ENCODE measurements at regions not wholly inside any gene's neighbourhood (a gene's known extent, or its start where the extent isn't known, plus 50 kb on each side); places are given as distances from the start of the nearest gene placed in this dataset.
"Not testable (repeated sequence)": the region's sequence is repeated elsewhere in the genome, so short reads cannot be mapped to it uniquely, and the experiment has no call there.

DNA sequence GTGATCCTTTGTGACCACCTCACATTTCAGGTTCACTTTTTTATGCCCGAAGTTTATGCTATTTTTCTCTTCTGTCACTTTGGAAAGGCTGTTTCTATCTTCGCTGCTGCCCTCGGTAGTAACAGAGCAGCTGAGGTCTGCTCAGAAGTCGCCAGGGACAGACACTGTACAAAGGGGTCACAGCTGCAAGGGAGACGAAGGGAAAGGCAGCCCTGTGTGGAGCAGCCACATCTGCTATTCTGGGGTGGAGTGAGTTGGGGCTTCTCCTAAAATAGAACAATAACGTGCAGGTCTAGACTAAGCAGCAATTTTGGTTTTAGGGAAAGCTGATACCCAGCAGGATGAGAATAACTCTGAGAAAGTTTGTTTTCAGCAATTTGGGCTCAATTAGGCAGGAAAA lies 72.5 kb downstream of the ACTL7B start:
- Histone ChIP-seq H3K36me3 (ENCODE audit: control insufficient read depth in 1 of 2, insufficient read depth in 2 of 2, low read length in 2 of 2) (no peaks in the 10 kb centered on the region), H3K9me3 (ENCODE audit: control insufficient read depth in 1 of 2, low read length in 2 of 2) (no peaks in the 10 kb centered on the region), H3K27ac (ENCODE audit: low read length) (no peak overlapping the region), H3K4me1 (ENCODE audit: control insufficient read depth in 1 of 2, insufficient read depth in 2 of 2, low read length in 2 of 2) (peaks cover 0 to 4% of the 10 kb centered on the region in 2 donors), H3K27me3 (ENCODE audit: low read depth, low read length) (no peaks in the 10 kb centered on the region), H3K4me3 (ENCODE audit: low read depth in 1 of 2, low read length in 2 of 2) (no peak overlapping the region)

DNA sequence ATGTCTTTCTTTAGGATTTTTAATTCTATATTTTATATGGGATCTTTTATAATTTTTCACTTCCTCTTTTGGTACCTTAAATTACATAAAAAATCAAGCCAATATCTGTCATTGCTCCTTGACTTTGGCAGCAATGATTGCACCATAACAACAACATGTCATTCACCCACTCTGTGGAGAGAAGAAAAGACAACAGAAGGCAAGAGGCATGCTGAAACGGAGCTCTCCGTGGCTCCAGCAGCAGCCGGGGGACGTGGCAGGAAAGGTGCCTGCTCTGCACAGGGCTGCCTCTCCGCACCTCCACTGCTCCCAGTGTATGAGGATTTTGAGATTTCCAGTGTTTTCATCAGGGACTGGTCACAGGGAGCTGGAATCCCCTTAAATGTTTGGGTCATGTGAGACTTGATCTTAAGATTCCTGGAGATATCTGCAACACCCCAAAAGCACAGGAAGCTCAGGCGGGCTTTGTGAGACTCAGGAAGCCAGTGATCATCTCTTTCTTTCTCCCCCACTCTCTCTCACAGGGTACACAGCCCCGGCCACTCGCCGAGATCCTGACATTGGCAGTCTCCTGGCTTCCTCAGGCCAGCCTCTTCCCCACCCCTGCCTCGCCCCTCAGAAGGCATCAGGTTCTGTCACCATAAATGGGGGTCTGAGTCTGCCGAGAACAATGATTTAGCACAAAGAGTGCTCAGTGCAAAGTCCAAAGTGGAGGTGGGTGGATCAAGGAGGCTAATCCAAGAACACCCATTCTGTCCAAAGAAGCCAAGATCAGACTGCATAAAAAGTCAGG lies 74.6 kb downstream of the ACTL7B start:
- H3K27me3 ChIP-seq (ENCODE audit: low read depth, low read length): no peaks in the 10 kb centered on the region
- H3K27ac ChIP-seq (ENCODE audit: low read length): no peak overlapping the region
- H3K4me1 ChIP-seq (ENCODE audit: control insufficient read depth in 1 of 2, insufficient read depth in 2 of 2, low read length in 2 of 2): peaks cover 0 to 10% of the 10 kb centered on the region in 2 donors
- no peak overlapping the region for H3K4me3 ChIP-seq (ENCODE audit: low read depth in 1 of 2, low read length in 2 of 2)
- H3K36me3 ChIP-seq (ENCODE audit: control insufficient read depth in 1 of 2, insufficient read depth in 2 of 2, low read length in 2 of 2): no peaks in the 10 kb centered on the region
- H3K9me3 ChIP-seq (ENCODE audit: control insufficient read depth in 1 of 2, low read length in 2 of 2): no peaks in the 10 kb centered on the region

DNA sequence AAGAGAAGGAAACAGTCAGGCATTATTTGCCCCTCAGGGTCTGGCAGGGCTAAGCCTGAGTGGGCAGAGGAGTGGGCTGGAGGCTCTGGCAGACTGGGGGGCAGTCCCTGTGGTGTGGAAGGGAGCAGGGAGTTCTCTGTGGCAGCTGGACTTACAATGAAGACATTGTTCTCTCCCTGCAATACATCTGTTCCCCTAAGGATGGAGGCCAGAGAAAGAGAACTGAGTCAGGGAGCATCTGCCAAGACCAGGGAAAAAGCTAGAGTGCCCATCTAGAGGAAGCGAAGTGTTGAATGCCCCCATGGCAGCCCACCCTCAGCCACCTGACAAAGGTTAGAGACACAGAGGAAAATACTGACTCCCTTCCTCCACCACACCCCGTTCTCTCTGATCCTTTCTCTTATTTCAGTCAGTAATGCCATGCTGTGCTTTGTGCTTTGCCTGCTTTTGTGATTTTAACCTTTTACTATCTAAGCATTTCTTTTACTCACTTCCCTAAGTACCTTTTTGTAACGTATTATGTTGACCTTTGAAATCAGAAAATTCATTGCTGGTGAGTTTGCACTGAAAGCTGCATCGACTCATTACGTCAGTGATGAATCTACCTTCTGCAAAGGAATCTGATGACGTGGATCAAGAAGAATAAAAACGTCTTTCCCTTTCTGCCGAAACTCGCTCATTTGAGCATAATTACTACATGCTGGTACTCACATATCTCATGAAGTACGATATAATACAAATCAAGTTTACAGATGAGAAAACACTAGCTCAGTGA lies 76.0 kb downstream of the ACTL7B start:
- H3K4me1 ChIP-seq (ENCODE audit: control insufficient read depth in 1 of 2, insufficient read depth in 2 of 2, low read length in 2 of 2): peaks cover 0 to 14% of the 10 kb centered on the region in 2 donors
- H3K9me3 ChIP-seq (ENCODE audit: control insufficient read depth in 1 of 2, low read length in 2 of 2): no peaks in the 10 kb centered on the region
- H3K27ac ChIP-seq (ENCODE audit: low read length): no peak overlapping the region
- H3K27me3 ChIP-seq (ENCODE audit: low read depth, low read length): no peaks in the 10 kb centered on the region
- H3K36me3 ChIP-seq (ENCODE audit: control insufficient read depth in 1 of 2, insufficient read depth in 2 of 2, low read length in 2 of 2): no peaks in the 10 kb centered on the region
- no peak overlapping the region for H3K4me3 ChIP-seq (ENCODE audit: low read depth in 1 of 2, low read length in 2 of 2)

DNA sequence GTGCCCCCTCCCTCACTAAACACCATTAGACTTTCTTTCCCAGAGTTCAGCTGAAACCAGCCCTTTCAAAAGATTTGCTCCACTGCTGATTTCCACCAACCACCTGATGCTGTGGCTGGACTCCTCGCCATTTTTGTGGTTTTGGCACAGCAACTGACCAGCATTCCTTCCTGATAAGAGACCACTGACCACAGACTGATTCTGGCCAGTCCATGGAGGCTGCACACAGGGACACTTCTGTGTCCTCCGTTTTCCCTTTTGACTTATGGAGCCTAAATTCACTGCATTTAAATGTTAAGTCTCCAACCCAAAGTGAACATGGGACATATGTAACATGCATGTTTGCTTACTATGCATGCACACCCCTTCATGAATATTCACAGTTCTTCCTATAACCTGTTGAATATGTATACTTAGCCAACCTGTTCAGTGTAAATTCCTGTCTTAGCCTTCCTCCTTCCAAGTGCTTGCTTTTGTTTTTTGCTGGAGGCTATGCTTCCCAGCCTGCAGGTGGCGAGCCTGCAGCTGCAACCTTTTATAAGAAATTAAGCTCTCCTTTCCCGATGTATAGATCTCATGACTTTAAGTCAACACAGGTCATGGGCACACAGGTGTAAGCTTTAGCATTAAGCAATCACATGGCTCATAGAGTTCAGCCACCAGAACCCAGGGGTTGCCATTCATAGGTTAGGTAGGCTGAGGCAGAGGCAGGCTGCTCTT lies 78.7 kb downstream of the ACTL7B start:
- Histone ChIP-seq H3K36me3 (ENCODE audit: control insufficient read depth in 1 of 2, insufficient read depth in 2 of 2, low read length in 2 of 2) (no peaks in the 10 kb centered on the region), H3K4me3 (ENCODE audit: low read depth in 1 of 2, low read length in 2 of 2) (no peak overlapping the region), H3K27me3 (ENCODE audit: low read depth, low read length) (no peaks in the 10 kb centered on the region), H3K27ac (ENCODE audit: low read length) (no peak overlapping the region), H3K9me3 (ENCODE audit: control insufficient read depth in 1 of 2, low read length in 2 of 2) (no peaks in the 10 kb centered on the region), H3K4me1 (ENCODE audit: control insufficient read depth in 1 of 2, insufficient read depth in 2 of 2, low read length in 2 of 2) (peaks cover 0 to 10% of the 10 kb centered on the region in 2 donors)

DNA sequence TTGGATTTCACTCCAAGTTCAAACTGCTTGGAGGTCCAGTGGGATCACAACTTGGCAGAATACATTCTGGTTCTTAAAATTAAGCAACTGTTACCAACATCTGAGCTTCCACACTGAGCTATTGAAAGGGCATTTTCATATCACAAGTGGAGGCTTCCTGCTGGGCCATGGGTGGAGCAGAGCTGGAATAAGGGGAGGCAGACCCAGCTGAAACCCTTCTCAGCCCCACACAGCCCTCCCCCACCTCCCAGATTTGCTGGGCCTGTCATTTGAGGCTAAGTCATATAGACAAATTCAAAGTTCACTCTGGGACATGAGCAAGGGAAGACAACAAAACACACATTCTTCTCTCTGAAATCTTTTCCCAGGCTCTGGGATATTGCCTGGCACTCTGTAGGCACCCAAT lies 79.9 kb downstream of the ACTL7B start:
- H3K36me3 ChIP-seq (ENCODE audit: control insufficient read depth in 1 of 2, insufficient read depth in 2 of 2, low read length in 2 of 2): no peaks in the 10 kb centered on the region
- H3K27ac ChIP-seq (ENCODE audit: low read length): no peak overlapping the region

DNA sequence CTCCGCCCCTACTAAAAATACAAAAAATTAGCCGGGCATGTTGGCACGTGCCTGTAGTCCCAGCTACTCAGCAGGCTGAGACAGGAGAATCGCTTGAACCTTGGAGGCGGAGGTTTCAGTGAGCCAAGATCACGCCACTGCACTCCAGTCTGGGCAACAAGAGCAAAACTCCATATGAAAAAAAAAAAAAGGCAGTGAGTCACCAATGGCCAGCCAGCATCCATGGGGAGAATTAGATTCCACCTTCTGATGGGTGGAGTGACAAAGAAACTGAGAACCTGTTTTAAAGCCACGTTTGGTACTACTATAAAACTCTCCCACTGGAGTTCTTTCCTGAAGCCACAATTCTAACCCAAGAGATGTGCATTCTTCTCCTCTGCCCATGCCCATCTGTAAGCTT lies 81.7 kb downstream of the ACTL7B start:
- not testable (repeated sequence) for H3K27me3 ChIP-seq (ENCODE audit: low read depth, low read length); H3K36me3 ChIP-seq (ENCODE audit: control insufficient read depth in 1 of 2, insufficient read depth in 2 of 2, low read length in 2 of 2); H3K27ac ChIP-seq (ENCODE audit: low read length); H3K4me1 ChIP-seq (ENCODE audit: control insufficient read depth in 1 of 2, insufficient read depth in 2 of 2, low read length in 2 of 2); H3K4me3 ChIP-seq (ENCODE audit: low read depth in 1 of 2, low read length in 2 of 2); H3K9me3 ChIP-seq (ENCODE audit: control insufficient read depth in 1 of 2, low read length in 2 of 2)

More for the DNA sequence above, 79.9 kb downstream of the ACTL7B start:
- Histone ChIP-seq H3K27me3 (ENCODE audit: low read depth, low read length) (no peaks in the 10 kb centered on the region), H3K4me3 (ENCODE audit: low read depth in 1 of 2, low read length in 2 of 2) (no peak overlapping the region), H3K9me3 (ENCODE audit: control insufficient read depth in 1 of 2, low read length in 2 of 2) (no peaks in the 10 kb centered on the region), H3K4me1 (ENCODE audit: control insufficient read depth in 1 of 2, insufficient read depth in 2 of 2, low read length in 2 of 2) (peaks cover 0 to 10% of the 10 kb centered on the region in 2 donors)

DNA sequence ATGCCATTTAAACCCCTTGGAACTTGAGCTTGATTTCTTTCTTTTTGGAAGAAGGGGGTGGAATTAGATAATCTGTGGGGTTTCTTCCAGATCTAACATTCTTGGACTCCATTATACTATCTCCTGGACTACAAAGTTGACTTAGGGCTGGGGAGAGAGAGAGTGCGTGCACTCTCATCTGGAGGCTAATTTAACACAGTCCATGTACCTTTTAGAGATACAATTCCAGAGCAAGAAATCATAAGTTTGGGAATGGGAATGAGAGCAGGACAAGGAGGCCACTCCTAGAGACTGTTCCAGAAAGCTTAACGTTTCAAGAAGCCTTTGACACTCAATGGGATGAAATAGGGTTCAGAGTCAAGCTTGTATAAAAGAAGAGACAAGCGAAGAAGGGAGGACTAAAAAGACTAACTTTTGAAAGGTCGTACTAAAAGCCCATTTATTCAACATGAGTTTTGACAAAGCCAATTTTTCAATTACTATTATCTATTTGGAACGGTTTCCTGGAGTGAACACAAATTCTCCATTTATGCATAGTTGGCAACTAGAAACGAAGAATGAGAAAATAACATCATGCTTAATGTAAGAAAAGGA lies 83.4 kb downstream of the ACTL7B start:
- peaks cover 0 to 10% of the 10 kb centered on the region in 2 donors for H3K4me1 ChIP-seq (ENCODE audit: control insufficient read depth in 1 of 2, insufficient read depth in 2 of 2, low read length in 2 of 2)
- H3K9me3 ChIP-seq (ENCODE audit: control insufficient read depth in 1 of 2, low read length in 2 of 2): peaks cover 0 to 6% of the 10 kb centered on the region in 2 donors
- no peak overlapping the region for H3K4me3 ChIP-seq (ENCODE audit: low read depth in 1 of 2, low read length in 2 of 2)
- no peak overlapping the region for H3K27ac ChIP-seq (ENCODE audit: low read length)
- no peaks in the 10 kb centered on the region for H3K36me3 ChIP-seq (ENCODE audit: control insufficient read depth in 1 of 2, insufficient read depth in 2 of 2, low read length in 2 of 2)
- no peaks in the 10 kb centered on the region for H3K27me3 ChIP-seq (ENCODE audit: low read depth, low read length)

DNA sequence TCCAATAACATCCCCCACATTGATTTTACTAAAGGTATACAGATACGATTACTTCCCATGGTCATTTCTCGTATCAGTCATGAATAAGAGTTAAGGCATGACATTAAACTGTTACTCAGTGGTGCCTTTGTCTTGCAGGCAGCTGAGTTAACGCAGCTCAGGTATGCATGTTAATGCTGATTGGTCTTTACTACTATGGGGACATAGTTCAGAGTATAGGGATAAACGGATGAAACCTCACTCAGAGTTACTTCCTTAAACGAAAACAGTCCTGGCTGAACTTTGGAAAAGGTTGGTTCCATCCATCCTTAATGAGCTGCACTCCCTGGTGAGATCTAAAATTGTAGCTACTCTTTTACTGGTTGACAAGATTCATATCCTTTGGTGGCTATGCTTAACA lies 87.0 kb downstream of the ACTL7B start:
- Histone ChIP-seq H3K9me3 (ENCODE audit: control insufficient read depth in 1 of 2, low read length in 2 of 2) (peaks cover 0 to 6% of the 10 kb centered on the region in 2 donors), H3K4me3 (ENCODE audit: low read depth in 1 of 2, low read length in 2 of 2) (no peak overlapping the region), H3K36me3 (ENCODE audit: control insufficient read depth in 1 of 2, insufficient read depth in 2 of 2, low read length in 2 of 2) (no peaks in the 10 kb centered on the region), H3K27ac (ENCODE audit: low read length) (no peak overlapping the region), H3K4me1 (ENCODE audit: control insufficient read depth in 1 of 2, insufficient read depth in 2 of 2, low read length in 2 of 2) (no peaks in the 10 kb centered on the region), H3K27me3 (ENCODE audit: low read depth, low read length) (no peaks in the 10 kb centered on the region)

DNA sequence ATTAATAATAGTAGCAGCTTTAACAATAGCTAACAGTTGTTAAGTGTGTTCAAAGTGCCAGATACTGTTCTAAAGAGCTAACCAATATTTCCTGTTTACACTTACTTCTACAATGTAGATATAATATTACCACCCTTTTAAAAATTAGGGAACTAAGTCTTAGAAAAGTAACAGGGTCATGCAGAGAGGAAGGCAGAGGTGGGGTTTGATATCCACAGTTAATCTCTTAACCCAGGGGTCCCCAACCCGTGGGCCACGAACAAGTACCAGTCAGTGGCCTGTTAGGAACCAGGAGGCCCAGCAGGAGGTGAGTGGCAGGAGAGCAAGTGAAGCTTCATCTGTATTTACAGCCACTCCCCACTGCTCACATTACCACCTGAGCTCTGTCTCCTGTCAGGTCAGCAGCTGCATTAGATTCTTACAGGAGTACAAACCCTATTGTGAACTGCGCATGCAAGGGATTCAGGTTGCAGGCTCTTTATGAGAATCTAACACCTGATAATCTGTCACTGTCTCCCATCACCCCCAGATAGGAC lies 89.1 kb downstream of the ACTL7B start:
- Histone ChIP-seq H3K9me3 (ENCODE audit: control insufficient read depth in 1 of 2, low read length in 2 of 2) (peaks cover 0 to 6% of the 10 kb centered on the region in 2 donors), H3K27ac (ENCODE audit: low read length) (no peak overlapping the region), H3K4me3 (ENCODE audit: low read depth in 1 of 2, low read length in 2 of 2) (no peak overlapping the region), H3K27me3 (ENCODE audit: low read depth, low read length) (no peaks in the 10 kb centered on the region), H3K4me1 (ENCODE audit: control insufficient read depth in 1 of 2, insufficient read depth in 2 of 2, low read length in 2 of 2) (no peaks in the 10 kb centered on the region), H3K36me3 (ENCODE audit: control insufficient read depth in 1 of 2, insufficient read depth in 2 of 2, low read length in 2 of 2) (no peaks in the 10 kb centered on the region)

DNA sequence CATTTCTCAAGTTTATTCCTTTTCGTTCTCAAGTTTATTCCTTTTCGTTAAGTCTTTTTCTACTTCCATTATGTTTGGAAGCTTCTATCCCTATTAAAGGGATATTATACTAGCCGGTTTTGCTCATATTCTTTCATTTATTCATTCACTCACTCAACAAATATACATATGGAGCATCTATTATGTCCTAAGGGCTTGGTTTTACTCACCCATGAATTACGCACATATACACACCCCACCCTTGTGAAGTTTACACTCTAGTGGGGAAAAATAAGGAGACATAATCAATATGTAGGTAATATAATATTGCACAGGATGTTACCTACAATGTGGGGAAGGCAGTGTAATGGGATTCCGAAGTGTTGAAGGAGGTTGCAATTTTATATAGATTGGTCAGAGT lies 90.5 kb downstream of the ACTL7B start:
- Histone ChIP-seq H3K27me3 (ENCODE audit: low read depth, low read length) (no peaks in the 10 kb centered on the region), H3K9me3 (ENCODE audit: control insufficient read depth in 1 of 2, low read length in 2 of 2) (peaks cover 0 to 5% of the 10 kb centered on the region in 2 donors), H3K4me3 (ENCODE audit: low read depth in 1 of 2, low read length in 2 of 2) (no peak overlapping the region), H3K36me3 (ENCODE audit: control insufficient read depth in 1 of 2, insufficient read depth in 2 of 2, low read length in 2 of 2) (no peaks in the 10 kb centered on the region), H3K4me1 (ENCODE audit: control insufficient read depth in 1 of 2, insufficient read depth in 2 of 2, low read length in 2 of 2) (no peaks in the 10 kb centered on the region), H3K27ac (ENCODE audit: low read length) (no peak overlapping the region)
